ENCODE measurements at regions not wholly inside any gene's neighbourhood (a gene's known extent, or its start where the extent isn't known, plus 50 kb on each side); places are given as distances from the start of the nearest gene placed in this dataset.
"Not testable (repeated sequence)": the region's sequence is repeated elsewhere in the genome, so short reads cannot be mapped to it uniquely, and the experiment has no call there.

DNA sequence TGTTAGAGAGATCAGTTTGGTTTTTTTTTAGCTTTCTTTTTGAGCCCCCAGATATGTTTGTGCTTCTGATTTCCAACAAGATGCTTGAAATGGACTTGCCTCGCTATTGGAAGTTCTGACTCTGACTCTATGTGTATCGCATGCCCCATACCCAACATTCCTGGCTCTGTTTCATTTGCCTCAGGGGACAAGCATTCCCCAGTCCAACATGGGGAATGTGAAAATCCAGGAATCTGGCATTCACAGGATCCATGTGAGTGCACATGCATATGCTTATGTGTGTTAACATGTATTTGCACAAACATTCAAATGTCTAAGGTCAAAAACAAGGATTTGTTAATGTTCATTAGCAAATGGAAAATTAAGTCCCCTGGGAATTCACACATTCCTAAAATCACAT, 233.9 kb downstream of the TLR4 start:
- DNase-seq (ENCODE audit: low read depth, low spot score), result no peak

DNA sequence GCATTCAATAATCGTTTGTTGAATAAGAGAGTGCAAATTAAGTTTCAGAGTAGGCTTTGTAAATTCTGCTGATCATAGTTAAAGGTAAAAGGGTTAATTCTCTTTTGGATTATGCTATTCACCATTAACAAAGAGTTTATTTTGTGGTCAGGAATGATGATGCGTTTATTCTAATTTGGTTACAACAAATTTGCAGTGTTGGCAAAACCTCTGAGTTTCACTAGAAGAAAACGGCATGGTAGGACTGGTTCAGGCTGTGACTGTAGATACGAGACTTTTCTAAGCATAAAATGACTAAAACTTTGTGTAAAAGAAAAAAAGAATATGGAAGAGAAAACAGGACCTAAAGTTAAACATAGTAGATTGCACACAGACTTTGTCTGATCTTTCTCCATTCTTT, 234.7 kb downstream of the TLR4 start:
- DNase-seq (ENCODE audit: low read depth, low spot score), result no peak

DNA sequence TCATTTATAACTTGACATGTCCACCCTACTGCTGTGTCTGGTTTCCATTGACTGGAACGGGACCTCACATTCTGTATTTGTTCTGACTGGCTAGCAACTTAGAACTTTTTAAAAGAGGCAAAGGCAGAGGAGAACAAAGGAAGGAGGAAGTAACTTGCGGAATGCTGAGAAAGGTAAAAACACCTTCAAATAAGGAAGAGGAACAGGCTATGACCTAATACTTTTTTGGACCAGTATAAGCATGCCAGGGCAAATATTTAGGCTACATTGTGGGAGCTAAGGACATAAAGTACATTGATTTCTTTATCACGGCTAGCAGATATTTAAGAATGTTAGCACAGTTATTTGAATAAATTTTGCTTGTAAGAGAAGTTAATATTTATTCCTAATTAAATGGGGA, 240.5 kb downstream of the TLR4 start:
- DNase-seq (ENCODE audit: low read depth, low spot score), result not testable (repeated sequence)

DNA sequence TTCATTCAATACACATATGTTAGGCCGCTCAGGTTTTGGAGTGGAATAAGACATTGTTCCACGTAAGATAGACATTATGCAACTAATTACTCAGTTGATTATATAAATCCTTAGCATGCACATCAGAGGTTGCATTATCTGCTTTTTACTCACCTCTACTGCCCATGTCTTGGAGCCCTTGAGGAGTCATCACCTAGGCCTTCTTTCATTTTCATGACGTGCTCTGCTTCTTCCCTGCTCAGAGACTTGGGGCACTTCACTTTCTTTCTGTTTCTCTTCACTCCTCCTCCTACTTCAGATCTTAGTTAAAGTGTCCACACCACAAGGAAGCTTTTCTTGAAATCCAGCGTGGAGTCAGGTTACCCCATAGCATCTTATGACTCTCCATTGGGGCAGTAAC, 241.1 kb downstream of the TLR4 start:
- no peak for DNase-seq (ENCODE audit: low read depth, low spot score)

DNA sequence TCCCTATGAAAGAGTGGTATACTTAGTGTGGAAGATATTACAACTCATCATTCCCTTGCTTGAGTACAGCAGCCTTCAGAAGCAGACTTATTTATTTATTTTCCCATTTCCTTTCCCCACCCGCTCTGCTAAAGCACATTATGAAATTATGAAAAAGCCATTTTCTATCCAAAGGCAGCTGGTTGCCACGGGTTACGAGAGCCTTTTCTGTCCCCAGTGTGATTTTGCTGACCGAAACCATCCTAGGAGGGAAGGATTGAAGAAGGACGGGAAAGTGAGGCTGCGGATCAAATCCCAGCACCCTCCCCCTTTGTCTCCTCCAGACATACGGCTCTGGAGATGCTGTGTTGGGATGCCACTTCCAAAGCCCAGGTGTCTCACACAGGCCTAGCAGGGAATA, 246.9 kb downstream of the TLR4 start:
- DNase-seq (ENCODE audit: low read depth, low spot score), result no peak

DNA sequence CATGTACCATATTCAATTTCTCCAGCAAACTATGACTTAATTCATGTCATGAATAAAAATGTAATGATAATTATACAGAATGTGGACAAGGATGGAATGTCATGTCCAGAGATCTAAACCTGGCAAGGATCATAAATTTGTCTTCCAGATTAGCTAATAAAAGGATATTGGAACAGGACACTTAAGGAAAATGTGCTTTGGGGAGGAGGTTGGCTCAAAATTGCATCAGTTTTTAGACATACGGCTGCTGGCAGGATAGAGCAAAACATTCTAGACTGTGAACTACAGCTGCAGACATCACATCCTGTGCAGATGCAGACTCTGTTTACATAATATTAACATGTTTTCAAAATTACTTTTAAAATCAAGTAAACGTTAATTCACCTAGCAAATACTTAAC, 248.4 kb downstream of the TLR4 start:
- no peak for DNase-seq (ENCODE audit: low read depth, low spot score)

DNA sequence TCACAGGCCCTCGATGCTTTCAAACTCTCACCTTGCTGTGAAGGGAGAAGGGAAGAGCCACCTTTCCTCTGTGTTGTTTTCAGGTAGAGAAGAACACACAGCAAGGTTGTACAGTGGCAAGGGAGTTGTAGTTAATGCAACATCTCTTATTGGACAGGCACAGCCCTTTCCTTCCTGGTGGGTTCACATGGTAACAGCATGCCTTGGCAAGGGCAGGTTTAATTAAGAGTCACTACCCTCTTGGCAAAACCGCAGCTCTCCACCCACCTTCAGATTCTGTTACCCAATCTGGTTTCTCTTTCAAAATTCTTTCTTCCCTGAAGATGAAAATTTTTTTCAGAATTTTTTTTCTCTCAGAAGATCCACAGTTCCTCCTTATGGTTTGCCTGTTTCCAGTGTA, 253.1 kb downstream of the TLR4 start:
- no peak for DNase-seq (ENCODE audit: low read depth, low spot score)

DNA sequence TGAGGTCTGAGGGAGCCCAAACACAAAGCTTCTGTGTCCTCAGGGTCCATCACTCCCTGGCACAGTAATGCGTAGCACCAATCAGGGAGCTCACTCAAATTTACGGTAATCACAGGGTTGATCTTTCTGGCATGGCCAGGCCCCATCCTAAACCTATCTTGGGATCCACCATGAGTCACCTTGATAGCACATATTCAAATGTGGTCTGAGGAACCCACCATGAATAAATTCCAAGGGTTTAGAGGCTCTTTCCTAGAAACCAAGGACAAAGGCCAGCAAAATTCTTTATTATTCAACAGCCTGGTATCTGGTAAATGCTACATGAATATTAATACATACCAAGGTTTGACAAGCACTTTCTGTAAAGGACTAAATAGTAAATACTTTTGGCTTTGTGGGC, 254.5 kb downstream of the TLR4 start:
- no peak for DNase-seq (ENCODE audit: low read depth, low spot score)

DNA sequence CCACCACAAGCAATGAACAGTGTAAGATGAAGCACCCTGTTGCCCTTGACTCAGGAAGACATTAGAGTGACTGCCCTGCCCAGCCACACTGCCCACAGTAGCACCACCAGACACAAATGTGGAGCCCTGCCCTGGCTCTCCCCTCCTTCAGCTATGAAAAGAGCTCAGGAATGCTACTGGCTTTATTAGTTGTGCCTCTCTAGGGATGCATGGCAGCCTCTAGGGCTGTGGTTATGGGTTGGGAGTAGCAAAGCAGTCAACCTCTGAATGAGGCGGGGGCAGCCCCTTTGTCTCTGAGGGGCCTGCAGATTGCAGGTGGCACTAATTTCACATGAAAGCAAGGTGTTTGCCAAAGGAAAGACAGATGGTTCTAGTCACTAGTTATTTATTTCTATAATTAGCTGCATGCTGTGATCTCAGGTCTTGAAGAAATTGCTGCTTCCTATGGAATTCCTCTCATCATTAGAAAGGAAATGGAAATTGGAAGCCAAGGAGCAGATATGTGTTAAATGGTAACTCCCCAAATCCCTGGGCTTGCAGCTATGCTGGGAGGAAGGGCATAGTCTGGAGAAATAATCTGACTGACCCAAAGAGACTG, 259.4 kb downstream of the TLR4 start:
- no peak for DNase-seq (ENCODE audit: low read depth, low spot score)

DNA sequence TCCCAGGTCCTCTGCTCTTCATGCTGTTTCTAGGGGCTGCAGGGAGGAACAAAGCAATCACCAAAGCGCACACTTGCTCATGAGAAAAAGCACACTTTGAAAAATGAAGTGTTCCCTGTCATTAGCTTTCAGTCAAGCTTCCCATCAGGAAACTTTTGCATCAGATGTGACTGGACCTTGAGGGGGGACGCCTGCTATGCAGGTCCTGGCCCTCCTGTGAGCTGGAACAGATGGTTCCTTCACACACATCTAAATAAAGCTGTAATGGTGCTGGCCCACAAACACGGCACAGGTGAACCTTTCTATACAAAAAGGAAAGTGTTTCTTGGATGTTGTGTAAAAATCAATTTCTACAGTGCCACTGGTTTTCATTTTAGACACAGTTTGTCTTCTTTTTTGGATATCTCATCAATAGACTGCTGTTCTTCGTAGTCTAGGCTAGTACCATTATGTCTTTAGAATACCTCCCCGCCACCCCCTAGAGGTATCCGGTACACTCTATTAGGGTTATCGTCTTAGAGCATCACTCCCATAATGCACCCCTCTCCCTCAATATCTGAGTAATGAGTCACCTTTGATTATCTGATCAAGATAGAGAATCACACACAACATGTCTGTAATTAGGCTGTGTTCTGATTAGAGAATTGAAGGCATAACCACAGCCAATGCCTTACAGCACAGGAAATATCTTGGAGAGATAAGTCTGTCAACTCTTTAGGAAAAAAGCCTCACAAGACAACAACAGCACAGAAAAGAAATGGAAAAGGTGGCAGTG, 266.3 kb downstream of the TLR4 start:
- no peak for DNase-seq (ENCODE audit: low read depth, low spot score)

DNA sequence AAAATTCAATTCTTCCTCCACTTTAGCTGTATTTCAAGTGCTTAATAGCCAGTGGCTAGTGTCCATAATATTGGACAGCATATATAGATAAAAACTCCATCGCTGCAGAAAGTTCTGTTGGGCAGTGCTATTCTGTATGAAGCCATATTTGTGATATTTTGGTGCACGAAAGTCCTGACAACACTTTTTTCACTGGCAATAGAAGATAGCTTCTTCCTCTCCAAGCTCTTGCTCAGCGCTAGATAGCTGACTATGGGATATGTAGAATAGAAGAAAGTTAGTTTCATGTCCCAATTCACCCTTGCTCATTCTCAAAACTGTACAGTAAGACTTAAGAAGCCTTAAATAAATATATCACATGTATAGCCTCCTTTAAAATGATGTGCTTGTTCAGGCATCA, 269.9 kb downstream of the TLR4 start:
- no peak for DNase-seq (ENCODE audit: low read depth, low spot score)

DNA sequence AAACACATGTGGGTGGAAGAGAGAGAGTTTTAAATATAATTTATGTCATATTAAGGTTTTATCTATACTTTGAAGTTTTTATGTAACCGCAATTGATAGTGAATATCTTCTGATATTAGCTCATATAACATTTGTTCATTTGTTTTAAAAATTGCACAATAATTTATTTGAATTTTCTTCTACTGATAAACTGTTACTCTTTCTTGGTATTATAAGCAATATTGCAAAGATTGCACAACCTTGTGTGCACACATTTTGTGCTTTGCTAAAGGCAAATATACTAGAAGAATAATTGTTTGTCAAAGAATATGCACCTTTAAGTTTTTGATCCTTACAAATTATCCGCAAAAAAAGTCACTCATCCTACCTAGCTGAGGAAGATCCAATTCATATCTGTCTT, 275.7 kb downstream of the TLR4 start:
- no peak for DNase-seq (ENCODE audit: low read depth, low spot score)

DNA sequence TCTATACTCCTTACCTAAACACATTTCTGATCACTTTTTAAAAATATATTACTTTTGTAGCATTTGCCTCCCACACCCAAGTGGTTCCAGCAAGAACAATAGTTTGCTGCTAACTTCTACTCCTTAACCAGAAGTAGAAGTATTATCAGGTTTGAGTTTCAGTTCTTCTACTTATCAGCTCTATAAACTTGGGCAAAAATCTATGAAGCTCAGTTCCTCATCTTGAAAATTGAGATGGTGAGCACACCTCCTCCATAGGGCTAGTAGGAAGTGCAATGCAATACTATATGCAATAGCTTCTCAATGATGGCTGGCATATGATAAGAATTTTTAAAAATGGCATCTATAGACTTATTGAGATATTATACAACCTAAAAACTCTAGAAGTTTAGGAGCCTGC, 283.7 kb downstream of the TLR4 start:
- no peak for DNase-seq (ENCODE audit: low read depth, low spot score)

DNA sequence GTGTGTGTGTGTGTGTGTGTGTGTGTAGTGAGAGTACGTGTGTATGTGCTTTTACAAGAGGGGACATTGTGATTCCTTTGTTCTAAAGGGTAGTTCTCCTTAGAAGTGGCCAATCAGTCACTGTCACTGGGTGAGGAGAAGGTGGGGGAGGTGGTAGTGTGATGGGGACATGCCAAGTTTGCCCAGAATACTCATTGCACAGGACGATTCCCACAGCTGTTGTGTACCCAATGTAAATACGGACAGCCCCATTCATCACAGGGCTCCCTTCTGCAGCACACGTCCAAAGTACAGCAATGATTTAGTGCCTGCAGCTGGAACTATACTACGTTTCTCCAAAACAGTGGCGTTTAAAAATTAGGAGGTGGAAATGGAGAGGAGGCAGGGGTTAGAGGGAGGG, 287.8 kb downstream of the TLR4 start:
- DNase-seq (ENCODE audit: low read depth, low spot score), result no peak

DNA sequence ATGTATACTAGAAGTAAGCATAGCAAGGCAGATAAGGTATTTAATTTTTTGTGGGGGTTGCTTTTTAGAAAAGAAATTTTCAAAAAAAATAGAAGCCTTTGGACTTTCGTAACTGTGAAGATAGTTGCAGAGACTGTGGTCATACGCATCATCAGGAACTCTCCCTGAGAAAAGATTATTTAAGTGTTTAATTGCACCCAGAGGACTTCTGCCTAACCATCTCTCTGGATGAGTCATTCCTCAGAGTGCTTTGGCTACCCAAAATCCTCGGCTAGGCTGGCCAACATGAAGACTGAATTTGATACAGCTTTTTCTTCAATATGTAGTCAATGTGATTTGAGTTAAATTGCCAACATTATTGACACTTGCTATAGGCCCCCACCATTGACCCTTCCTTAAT, 296.4 kb downstream of the TLR4 start:
- no peak for DNase-seq (ENCODE audit: low read depth, low spot score)

DNA sequence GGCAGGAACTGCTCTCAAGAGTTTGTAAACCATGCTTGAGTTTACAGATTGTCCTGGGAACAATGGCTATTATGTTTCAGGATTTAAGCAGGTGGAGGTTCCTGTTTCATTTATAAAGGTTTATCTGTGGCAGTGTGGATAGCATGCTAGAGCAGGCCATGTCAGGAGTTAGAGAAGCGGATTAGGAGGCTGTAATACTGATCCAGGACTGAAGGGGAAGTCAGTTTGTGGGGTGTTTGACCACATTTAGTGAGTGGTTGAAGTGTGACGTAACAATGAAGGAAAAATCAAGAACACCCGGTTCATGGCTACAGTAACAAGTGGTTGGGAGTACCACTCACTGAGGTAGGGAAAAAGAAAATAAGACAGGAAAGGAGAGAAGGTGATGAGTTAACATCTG, 299.0 kb downstream of the TLR4 start:
- no peak for DNase-seq (ENCODE audit: low read depth, low spot score)

DNA sequence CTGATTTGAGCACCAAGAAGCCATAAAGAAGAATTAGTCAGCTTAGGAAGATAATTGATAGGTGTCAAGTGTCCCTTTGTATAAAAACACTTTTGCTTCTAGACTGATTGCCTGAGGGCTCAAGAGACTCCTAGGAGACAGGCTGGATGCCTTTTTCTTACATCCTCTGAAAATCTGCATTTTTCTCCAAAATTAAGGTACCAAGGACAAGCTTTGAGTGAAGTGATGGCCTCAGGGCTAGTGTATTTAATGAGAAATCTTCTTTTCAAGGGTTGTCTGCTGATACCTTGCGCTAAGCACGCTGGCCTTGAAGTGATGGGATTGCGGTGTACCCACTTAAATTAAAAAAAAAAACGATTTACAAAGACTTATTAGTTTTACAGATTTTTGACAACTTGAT, 304.0 kb downstream of the TLR4 start:
- no peak for DNase-seq (ENCODE audit: low read depth, low spot score)

DNA sequence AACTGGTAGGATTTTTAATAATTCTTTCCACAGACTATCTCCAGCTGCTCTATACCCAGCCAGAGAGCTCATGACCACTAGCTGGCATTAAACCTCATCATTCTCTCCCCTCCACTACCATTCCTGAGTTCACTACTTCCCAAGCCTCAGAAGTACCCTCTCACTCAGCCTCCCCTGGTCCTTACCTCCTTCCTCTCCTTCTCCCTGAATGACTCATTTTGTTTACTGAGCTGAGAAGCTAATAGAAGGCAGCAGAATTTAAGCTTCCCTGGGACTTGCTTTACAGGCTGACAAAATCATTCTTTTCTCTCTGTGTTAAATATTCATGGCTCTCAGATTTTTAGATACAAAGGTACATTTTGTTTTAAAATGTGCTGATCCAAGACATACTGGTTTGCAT, 305.4 kb downstream of the TLR4 start:
- DNase-seq (ENCODE audit: low read depth, low spot score), result no peak

DNA sequence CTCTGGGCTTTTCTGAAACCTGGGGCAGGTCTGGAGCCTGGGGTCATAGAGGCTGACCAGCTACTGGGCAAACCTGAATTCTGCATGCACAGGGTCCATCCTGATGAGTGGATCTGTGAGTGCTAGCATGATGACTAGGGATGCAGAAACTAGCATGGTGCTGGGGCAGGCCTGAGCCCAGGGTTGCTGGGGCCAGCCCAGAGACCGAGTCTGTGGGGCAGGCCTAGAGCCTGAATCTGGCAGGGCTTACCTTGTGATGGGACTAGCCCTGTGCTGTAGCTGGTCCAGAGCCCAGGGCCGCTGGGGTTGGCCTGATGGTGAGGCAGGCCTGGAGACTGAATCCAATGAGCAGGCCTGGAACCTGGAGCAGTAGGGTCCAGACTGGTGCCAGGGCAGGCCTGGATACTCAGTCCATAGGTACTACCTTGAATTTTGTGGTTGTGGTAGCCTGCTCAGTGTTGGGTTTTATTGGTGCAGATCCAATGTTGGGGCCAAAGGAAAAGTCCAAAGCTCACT, 313.5 kb downstream of the TLR4 start:
- no peak for DNase-seq (ENCODE audit: low read depth, low spot score)

DNA sequence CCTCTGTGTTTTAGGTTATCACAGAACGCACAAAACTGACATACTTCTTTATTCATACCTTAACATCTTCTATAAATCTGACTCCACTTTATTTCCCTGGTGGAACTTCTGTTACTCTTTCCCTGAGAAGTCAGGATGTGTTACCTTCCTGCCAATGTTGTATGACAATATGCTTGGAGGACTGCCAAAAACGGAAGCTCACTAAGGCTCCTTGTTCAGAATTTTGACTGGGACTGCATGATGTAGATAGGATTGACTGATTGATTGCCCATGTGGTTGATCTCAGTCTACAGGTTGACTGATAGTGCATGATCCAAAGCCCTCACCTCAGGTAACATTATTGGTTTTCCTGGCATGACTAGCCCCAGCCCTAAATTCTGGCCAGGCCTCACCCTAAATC, 319.4 kb downstream of the TLR4 start:
- DNase-seq (ENCODE audit: low read depth, low spot score), result no peak

DNA sequence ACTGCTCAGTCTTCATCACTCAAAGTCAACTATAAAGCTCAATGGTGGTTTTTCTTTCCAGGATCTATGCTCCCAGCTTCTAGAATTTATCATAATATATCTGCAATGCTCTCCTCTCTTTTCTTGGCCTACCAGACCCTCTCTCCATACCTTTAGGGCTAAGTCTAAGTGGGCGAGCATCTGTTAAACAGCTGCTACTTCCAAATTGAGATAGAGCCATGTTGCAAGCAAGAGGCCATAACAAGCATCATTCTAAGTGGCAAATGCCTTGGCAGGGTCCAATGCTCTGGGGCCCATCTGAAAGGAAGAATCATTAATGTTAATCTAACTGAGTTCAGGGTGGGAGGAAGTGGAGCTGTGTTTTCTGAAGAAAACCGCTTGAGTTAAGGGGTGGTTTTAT, 324.0 kb downstream of the TLR4 start:
- no peak for DNase-seq (ENCODE audit: low read depth, low spot score)

DNA sequence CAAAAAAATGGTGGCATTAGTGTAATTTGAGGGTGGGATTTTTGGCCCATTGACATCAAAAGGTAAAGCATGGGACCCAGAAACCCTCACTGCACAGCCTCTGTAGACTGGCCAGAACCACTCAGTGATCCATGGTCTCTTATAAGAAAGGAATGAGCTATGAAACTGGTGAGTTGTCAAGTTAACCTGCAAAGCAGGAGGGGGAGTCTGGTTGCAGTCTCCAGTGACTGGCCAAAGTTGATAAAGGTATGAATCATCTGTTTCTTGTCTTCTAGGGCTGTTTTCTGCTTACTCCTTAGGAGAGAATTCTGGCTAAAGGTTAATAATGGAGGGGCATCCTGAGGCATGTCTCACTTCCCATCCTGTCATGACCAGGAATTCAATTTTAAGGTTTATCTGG, 325.2 kb downstream of the TLR4 start:
- no peak for DNase-seq (ENCODE audit: low read depth, low spot score)

DNA sequence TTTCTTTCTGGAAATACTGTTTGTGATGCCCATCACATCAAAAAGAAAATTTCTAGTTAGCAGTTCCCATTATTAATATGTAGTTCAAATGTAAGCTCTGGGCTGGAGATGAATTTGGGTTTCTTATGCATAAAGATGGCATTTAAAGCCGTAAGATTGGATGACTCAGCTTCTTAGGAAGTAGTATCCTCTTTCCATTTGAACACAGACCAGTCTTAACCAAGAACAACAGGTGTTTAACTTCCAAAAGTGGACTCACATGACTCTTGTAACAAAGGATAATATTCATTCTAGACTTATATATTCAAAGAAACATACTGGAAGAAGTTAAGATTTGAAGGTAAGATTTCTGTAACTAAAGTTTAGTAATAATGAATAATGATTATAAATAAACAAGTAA, 330.5 kb downstream of the TLR4 start:
- no peak for DNase-seq (ENCODE audit: low read depth, low spot score)

DNA sequence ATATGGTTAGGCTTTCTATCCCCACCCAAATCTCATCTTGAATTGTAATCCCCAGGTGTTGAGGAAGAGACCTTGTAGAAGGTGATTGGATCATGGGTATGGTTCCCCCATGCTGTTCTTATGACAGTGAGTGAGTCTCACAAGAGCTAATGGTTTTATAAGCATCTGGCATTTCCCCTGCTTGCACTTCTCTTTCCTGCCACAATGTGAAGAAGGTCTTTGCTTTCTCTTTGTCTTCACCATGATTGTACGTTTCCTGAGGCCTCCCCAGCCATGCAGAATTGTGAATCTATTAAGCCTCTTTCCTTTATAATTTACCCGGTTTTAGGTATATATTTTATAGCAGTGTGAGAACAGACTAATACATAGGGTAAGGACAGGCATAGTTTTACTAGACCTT, 334.5 kb downstream of the TLR4 start:
- DNase-seq (ENCODE audit: low read depth, low spot score), result no peak

Data from smooth muscle cell of the brain vasculature (primary cell).